Activated B cell treated with CpG ODN at 0.5 μM for 24 hours (primary cell): ENCODE measurements at regions not wholly inside any gene's neighbourhood (a gene's known extent, or its start where the extent isn't known, plus 50 kb on each side); places are given as distances from the start of the nearest gene placed in this dataset.

Experiments used
- ATAC-seq: fragments of 200-7000 bp; cut with Tn5 transposase; one replicate; pipeline ENCODE4 v1.10.0; 2021; ENCODE audit warnings: low read depth, mild to moderate bottlenecking, moderate library complexity
- CTCF ChIA-PET: fragments of 350-600 bp; sonication (Branson Sonifier 250); formaldehyde crosslinking; loops from one replicate; lab custom pipeline; 2021; ENCODE audit warnings: antibody characterized with exemption; lab: Charles Lee
- POLR2A ChIA-PET: fragments of 350-600 bp; sonication (Branson Sonifier 250); formaldehyde crosslinking; loops from one replicate; lab custom pipeline; 2021; ENCODE audit warnings: antibody characterized with exemption; lab: Charles Lee
- DNase-seq: peaks from one replicate; pipeline ENCODE4 v3.0.0; 2022
- H3K27ac Mint-ChIP-seq: one replicate; pipeline ENCODE4 v1.8.0; 2020; ENCODE audit warnings: mixed read lengths
- H3K27me3 Mint-ChIP-seq: one replicate; pipeline ENCODE4 v1.8.0; 2021; ENCODE audit warnings: mixed read lengths
- H3K36me3 Mint-ChIP-seq: one replicate; pipeline ENCODE4 v1.8.0; 2021; ENCODE audit warnings: low read depth, mixed read lengths
- H3K4me1 Mint-ChIP-seq: one replicate; pipeline ENCODE4 v1.8.0; 2021; ENCODE audit warnings: mixed read lengths
- H3K4me3 Mint-ChIP-seq: one replicate; pipeline ENCODE4 v1.8.0; 2020; ENCODE audit warnings: mild to moderate bottlenecking, mixed read lengths
- H3K9me3 Mint-ChIP-seq: one replicate; pipeline ENCODE4 v1.8.0; 2020; ENCODE audit warnings: mixed read lengths
- intact Hi-C: fragments of 100-400 bp; cut with micrococcal nuclease; formaldehyde crosslinking; loops from one replicate; pipeline ENCODE4 v1.15.1; 2024
- TF ChIP-seq, protein P1 (sequence below): fragments of 200-600 bp; IDR thresholded peaks from one replicate; pipeline ENCODE4 v1.8.0; 2022; ENCODE audit warnings: antibody characterized with exemption, mild to moderate bottlenecking

- no peaks in the 10 kb centered on the region for H3K4me1 Mint-ChIP-seq
- no peak overlapping the region for H3K27ac Mint-ChIP-seq
- intact Hi-C loops: no loop called here
- CTCF ChIA-PET: no interaction called here
- ATAC-seq: no peak
- H3K9me3 Mint-ChIP-seq: no peaks in the 10 kb centered on the region
- POLR2A ChIA-PET: no interaction called here
- H3K27me3 Mint-ChIP-seq: no peaks in the 10 kb centered on the region
- H3K4me3 Mint-ChIP-seq: no peak overlapping the region
- TF ChIP-seq, protein P1, sequence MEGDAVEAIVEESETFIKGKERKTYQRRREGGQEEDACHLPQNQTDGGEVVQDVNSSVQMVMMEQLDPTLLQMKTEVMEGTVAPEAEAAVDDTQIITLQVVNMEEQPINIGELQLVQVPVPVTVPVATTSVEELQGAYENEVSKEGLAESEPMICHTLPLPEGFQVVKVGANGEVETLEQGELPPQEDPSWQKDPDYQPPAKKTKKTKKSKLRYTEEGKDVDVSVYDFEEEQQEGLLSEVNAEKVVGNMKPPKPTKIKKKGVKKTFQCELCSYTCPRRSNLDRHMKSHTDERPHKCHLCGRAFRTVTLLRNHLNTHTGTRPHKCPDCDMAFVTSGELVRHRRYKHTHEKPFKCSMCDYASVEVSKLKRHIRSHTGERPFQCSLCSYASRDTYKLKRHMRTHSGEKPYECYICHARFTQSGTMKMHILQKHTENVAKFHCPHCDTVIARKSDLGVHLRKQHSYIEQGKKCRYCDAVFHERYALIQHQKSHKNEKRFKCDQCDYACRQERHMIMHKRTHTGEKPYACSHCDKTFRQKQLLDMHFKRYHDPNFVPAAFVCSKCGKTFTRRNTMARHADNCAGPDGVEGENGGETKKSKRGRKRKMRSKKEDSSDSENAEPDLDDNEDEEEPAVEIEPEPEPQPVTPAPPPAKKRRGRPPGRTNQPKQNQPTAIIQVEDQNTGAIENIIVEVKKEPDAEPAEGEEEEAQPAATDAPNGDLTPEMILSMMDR: no peak
- no peak for DNase-seq
- H3K36me3 Mint-ChIP-seq: no peaks in the 10 kb centered on the region
Measured at GRCh38 chr5:174837919-174838902, 113.8 kb downstream of the MSX2 start.

DNA sequence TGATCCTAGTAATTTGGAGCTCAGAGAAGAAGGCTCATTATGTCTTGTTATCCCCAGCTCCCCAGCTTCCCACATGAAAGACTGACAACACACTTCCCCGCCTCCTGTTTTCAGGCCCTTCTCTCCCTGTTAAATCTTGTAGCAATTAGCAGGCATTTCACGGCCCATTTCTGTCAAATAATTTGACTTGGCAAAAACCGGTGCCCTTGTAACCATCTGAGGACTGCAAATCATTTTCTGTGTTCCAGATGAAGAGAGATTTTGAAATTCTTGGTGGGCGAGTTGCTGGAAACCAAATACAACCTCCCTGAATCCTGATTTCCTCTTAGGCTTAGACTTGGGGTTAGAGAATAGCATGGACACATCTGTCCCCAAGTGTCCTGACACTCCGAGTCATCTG is 109.7 kb downstream of the MSX2 start:
- DNase-seq (no peak), ATAC-seq (no peak)
- Mint-ChIP-seq H3K4me1 (no peaks in the 10 kb centered on the region), H3K36me3 (no peaks in the 10 kb centered on the region), H3K9me3 (no peaks in the 10 kb centered on the region), H3K27ac (no peak overlapping the region), H3K27me3 (no peaks in the 10 kb centered on the region), H3K4me3 (no peak overlapping the region)
- intact Hi-C loops: no loop called here
- TF ChIP-seq, protein P1: no peak
- CTCF ChIA-PET: no interaction called here
- POLR2A ChIA-PET: no interaction called here

DNA sequence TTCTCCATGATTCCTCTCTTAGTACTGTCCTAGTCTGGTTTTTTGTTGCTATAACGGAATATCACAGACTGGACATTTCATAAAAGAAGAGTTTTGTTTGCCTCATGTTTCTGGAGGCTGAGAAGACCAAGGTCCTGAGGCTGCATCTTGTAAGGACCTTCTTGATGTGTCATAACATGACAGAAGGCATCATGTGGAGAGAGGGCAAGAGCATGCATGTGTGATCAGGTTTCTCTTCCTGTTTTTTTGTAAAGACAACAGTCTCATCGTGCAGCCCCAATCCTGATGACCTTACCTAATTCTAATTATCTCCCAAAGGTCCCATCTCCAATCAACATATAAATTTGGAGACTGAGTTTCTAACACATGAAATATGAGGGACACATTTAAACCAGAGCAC is 108.4 kb downstream of the MSX2 start:
- Mint-ChIP-seq H3K27me3 (no peaks in the 10 kb centered on the region), H3K27ac (no peak overlapping the region), H3K9me3 (no peaks in the 10 kb centered on the region), H3K4me1 (no peaks in the 10 kb centered on the region), H3K4me3 (no peak overlapping the region), H3K36me3 (no peaks in the 10 kb centered on the region)
- no peak for DNase-seq
- ATAC-seq: no peak
- intact Hi-C loops: no loop called here
- ChIA-PET CTCF (no interaction called here), POLR2A (no interaction called here)
- TF ChIP-seq, protein P1: no peak

DNA sequence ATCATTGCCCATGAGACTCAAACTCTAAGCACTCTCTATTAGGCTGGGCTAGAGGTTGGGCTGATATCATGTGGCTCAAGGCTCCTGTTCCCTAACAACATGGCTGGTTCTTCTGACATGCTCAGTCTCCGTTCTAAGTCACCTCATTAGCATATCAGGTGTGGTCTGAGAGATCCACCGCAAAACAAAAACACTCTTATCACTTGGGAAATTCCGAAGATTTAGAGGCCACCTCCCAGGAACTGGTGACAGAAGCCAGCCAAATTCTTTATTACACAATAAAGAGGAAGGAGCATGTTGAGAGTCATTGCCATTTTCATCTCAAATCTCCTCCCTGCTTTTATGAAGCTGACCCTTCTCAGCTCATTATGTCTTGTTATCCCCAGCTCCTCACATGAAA is 107.6 kb downstream of the MSX2 start:
- ChIA-PET POLR2A (no interaction called here), CTCF (no interaction called here)
- H3K27me3 Mint-ChIP-seq: no peaks in the 10 kb centered on the region
- no peak overlapping the region for H3K4me3 Mint-ChIP-seq
- intact Hi-C loops: no loop called here
- TF ChIP-seq, protein P1: no peak
- no peak for ATAC-seq
- DNase-seq: no peak
- H3K27ac Mint-ChIP-seq: no peak overlapping the region
- no peaks in the 10 kb centered on the region for H3K9me3 Mint-ChIP-seq
- no peaks in the 10 kb centered on the region for H3K36me3 Mint-ChIP-seq
- no peaks in the 10 kb centered on the region for H3K4me1 Mint-ChIP-seq

DNA sequence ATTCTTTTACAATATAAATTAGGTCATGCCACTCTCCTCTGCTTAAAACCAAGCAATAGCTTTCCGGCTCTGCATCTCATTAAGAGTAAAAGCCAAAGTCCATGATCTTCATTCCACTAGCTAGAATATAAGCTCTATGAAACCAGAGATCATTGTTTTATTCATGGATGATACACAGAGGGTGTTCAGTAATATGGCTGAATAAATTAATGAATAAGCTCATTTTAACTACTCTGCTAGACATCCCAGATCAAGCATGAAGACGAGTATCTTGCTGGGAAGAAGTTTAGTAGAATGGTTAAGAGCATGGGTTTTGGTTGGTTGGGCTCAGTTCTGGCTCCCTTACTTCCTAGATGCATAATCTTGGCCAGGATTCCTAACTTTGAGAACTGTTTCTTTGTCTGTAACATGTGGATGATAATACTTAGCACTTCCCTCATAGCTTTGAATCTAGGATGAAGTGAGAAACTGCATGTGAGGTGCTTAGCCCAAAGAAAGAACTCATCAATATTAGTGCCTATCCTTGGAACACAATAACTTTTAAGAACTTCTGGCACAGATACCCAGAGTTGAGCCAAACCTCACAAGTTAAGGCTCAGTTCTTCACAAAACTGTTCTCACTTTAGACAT is 106.8 kb downstream of the MSX2 start:
- H3K27ac Mint-ChIP-seq: no peak overlapping the region
- DNase-seq (no peak), ATAC-seq (no peak)
- H3K27me3 Mint-ChIP-seq: no peaks in the 10 kb centered on the region
- intact Hi-C loops: no loop called here
- H3K4me1 Mint-ChIP-seq: no peaks in the 10 kb centered on the region
- no peak overlapping the region for H3K4me3 Mint-ChIP-seq
- TF ChIP-seq, protein P1: no peak
- H3K36me3 Mint-ChIP-seq: no peaks in the 10 kb centered on the region
- CTCF ChIA-PET: no interaction called here
- POLR2A ChIA-PET: no interaction called here
- H3K9me3 Mint-ChIP-seq: no peaks in the 10 kb centered on the region
